BE2C (cell line): ENCODE measurements at regions not wholly inside any gene's neighbourhood (a gene's known extent, or its start where the extent isn't known, plus 50 kb on each side); places are given as distances from the start of the nearest gene placed in this dataset.

Experiments used
- DNase-seq: peaks from one replicate; pipeline ENCODE4 v3.0.0-alpha.2; 2020
- H3K27me3 ChIP-seq: fragments of 250-450 bp; sonication (Bioruptor Pico); 2 replicates; pipeline ENCODE4 v1.5.1; 2020; ENCODE audit warnings: mild to moderate bottlenecking
- H3K36me3 ChIP-seq: fragments of 250-450 bp; sonication (Bioruptor Pico); 2 replicates; pipeline ENCODE4 v1.5.1; 2020; ENCODE audit warnings: mild to moderate bottlenecking
- H3K4me1 ChIP-seq: fragments of 250-450 bp; sonication (Bioruptor Pico); 2 replicates; pipeline ENCODE4 v1.5.1; 2020
- H3K4me3 ChIP-seq: 2 replicates; pipeline ENCODE4 v1.5.1; 2011; ENCODE audit warnings: low read depth, low read length
- H3K9me3 ChIP-seq: fragments of 250-450 bp; sonication (Bioruptor Pico); 2 replicates; pipeline ENCODE4 v1.5.1; 2020
- CTCF ChIP-seq: IDR thresholded peaks from 2 replicates; pipeline ENCODE4 v1.5.1; 2012; ENCODE audit warnings: mild to moderate bottlenecking, low read depth, low read length

GRCh38 chrX:38882894-38883626 is 81.8 kb downstream of the MID1IP1 start:
- no peak overlapping the region for H3K4me3 ChIP-seq
- no peak for TF ChIP-seq CTCF
- DNase-seq: no peak
- no peaks in the 10 kb centered on the region for H3K9me3 ChIP-seq
- H3K4me1 ChIP-seq: no peaks in the 10 kb centered on the region
- H3K36me3 ChIP-seq: no peaks in the 10 kb centered on the region
- no peaks in the 10 kb centered on the region for H3K27me3 ChIP-seq

- Histone ChIP-seq H3K4me3 (no peak overlapping the region), H3K9me3 (no peaks in the 10 kb centered on the region), H3K36me3 (no peaks in the 10 kb centered on the region), H3K27me3 (no peaks in the 10 kb centered on the region), H3K4me1 (no peaks in the 10 kb centered on the region)
- TF ChIP-seq CTCF: no peak
- DNase-seq: no peak
Measured at GRCh38 chrX:38886112-38886511, 84.9 kb downstream of the MID1IP1 start.

- no peaks in the 10 kb centered on the region for H3K4me1 ChIP-seq
- no peak for DNase-seq
- no peak overlapping the region for H3K4me3 ChIP-seq
- no peaks in the 10 kb centered on the region for H3K9me3 ChIP-seq
- no peaks in the 10 kb centered on the region for H3K27me3 ChIP-seq
- no peaks in the 10 kb centered on the region for H3K36me3 ChIP-seq
- no peak for TF ChIP-seq CTCF
Measured at GRCh38 chrX:38887222-38887621, 86.0 kb downstream of the MID1IP1 start.

- H3K4me1 ChIP-seq: no peaks in the 10 kb centered on the region
- no peaks in the 10 kb centered on the region for H3K27me3 ChIP-seq
- DNase-seq: no peak
- no peak overlapping the region for H3K4me3 ChIP-seq
- H3K36me3 ChIP-seq: no peaks in the 10 kb centered on the region
- no peak for TF ChIP-seq CTCF
- no peaks in the 10 kb centered on the region for H3K9me3 ChIP-seq
Measured at GRCh38 chrX:38890326-38890725, 89.1 kb downstream of the MID1IP1 start.

DNA sequence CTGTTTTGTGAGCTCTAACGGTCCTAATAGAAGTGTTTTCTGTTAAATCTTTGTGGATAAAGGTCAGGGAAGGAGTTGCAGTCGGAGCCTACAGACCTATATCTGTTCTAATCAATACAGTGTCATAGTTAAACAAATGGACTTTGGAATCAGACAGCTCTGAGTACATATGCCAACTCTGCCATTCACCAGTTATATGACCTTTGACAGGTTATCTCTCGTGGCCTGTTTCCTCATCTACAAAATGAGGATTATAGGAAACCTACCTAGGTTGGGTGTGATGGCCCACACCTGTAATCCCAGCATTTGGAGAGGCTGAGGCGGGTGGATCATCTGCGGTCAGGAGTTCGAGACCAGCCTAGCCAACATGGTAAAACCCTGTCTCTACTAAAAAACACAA is 89.7 kb downstream of the MID1IP1 start:
- no peaks in the 10 kb centered on the region for H3K9me3 ChIP-seq
- no peaks in the 10 kb centered on the region for H3K4me1 ChIP-seq
- no peak overlapping the region for H3K4me3 ChIP-seq
- H3K36me3 ChIP-seq: no peaks in the 10 kb centered on the region
- no peak for DNase-seq
- no peaks in the 10 kb centered on the region for H3K27me3 ChIP-seq
- no peak for TF ChIP-seq CTCF

GRCh38 chrX:38891641-38892413 is 90.6 kb downstream of the MID1IP1 start:
- no peak for DNase-seq
- no peak for TF ChIP-seq CTCF

More at GRCh38 chrX:38891641-38892413, 90.6 kb downstream of the MID1IP1 start:
- no peak overlapping the region for H3K4me3 ChIP-seq
- no peaks in the 10 kb centered on the region for H3K9me3 ChIP-seq
- H3K36me3 ChIP-seq: no peaks in the 10 kb centered on the region
- H3K27me3 ChIP-seq: no peaks in the 10 kb centered on the region
- H3K4me1 ChIP-seq: no peaks in the 10 kb centered on the region
